ENCODE measurements at regions not wholly inside any gene's neighbourhood (a gene's known extent, or its start where the extent isn't known, plus 50 kb on each side); places are given as distances from the start of the nearest gene placed in this dataset.

- H3K4me2 ChIP-seq (ENCODE audit: low read depth, low read length): no peak overlapping the region
- no peak overlapping the region for H3K4me3 ChIP-seq (ENCODE audit: insufficient read depth, low read depth, low read length)
- no peak overlapping the region for H3K23ac ChIP-seq (ENCODE audit: low read depth, low read length)
- H2AK9ac ChIP-seq (replicated peaks; ENCODE audit: low read depth, low read length, poor library complexity): no peak overlapping the region
- no peaks in the 10 kb centered on the region for H3K36me3 ChIP-seq (ENCODE audit: control insufficient read depth, insufficient read depth, low read length)
- TF ChIP-seq CEBPB (IDR thresholded peaks at IDR 0.05; ENCODE audit: low read depth, low read length): no peak
- TF ChIP-seq, protein P1, sequence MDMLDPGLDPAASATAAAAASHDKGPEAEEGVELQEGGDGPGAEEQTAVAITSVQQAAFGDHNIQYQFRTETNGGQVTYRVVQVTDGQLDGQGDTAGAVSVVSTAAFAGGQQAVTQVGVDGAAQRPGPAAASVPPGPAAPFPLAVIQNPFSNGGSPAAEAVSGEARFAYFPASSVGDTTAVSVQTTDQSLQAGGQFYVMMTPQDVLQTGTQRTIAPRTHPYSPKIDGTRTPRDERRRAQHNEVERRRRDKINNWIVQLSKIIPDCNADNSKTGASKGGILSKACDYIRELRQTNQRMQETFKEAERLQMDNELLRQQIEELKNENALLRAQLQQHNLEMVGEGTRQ (IDR thresholded peaks at IDR 0.05; ENCODE audit: low read depth, low read length): no peak
- no peak for TF ChIP-seq NFE2L2 (IDR thresholded peaks at IDR 0.05; ENCODE audit: low read depth, low read length)
- TF ChIP-seq RCOR1 (IDR thresholded peaks at IDR 0.05; ENCODE audit: insufficient replicate concordance, low read length): no peak
- no peak for TF ChIP-seq RFX5 (IDR thresholded peaks at IDR 0.05; ENCODE audit: low read depth, low read length)
- TF ChIP-seq, protein P2, sequence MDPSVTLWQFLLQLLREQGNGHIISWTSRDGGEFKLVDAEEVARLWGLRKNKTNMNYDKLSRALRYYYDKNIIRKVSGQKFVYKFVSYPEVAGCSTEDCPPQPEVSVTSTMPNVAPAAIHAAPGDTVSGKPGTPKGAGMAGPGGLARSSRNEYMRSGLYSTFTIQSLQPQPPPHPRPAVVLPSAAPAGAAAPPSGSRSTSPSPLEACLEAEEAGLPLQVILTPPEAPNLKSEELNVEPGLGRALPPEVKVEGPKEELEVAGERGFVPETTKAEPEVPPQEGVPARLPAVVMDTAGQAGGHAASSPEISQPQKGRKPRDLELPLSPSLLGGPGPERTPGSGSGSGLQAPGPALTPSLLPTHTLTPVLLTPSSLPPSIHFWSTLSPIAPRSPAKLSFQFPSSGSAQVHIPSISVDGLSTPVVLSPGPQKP (IDR thresholded peaks at IDR 0.05; ENCODE audit: borderline replicate concordance, low read depth, low read length): no peak
- TF ChIP-seq POLR2A (IDR thresholded peaks at IDR 0.05; ENCODE audit: low read depth, low read length): no peak
- TF ChIP-seq BHLHE40 (IDR thresholded peaks at IDR 0.05; ENCODE audit: low read depth, low read length): no peak
- TF ChIP-seq SMC3 (IDR thresholded peaks at IDR 0.05; ENCODE audit: low read depth, low read length): no peak
- no peak for TF ChIP-seq RAD21 (IDR thresholded peaks at IDR 0.05; ENCODE audit: low read length)
- TF ChIP-seq FOS (IDR thresholded peaks at IDR 0.05; ENCODE audit: low read depth, low read length): no peak
- TF ChIP-seq CHD1 (IDR thresholded peaks at IDR 0.05; ENCODE audit: low read depth, low read length): no peak
- TF ChIP-seq MAZ (IDR thresholded peaks at IDR 0.05; ENCODE audit: borderline replicate concordance, low read depth, low read length): no peak
- no peak for TF ChIP-seq MXI1 (IDR thresholded peaks at IDR 0.05; ENCODE audit: borderline replicate concordance, low read depth, low read length)
- TF ChIP-seq, protein P3, sequence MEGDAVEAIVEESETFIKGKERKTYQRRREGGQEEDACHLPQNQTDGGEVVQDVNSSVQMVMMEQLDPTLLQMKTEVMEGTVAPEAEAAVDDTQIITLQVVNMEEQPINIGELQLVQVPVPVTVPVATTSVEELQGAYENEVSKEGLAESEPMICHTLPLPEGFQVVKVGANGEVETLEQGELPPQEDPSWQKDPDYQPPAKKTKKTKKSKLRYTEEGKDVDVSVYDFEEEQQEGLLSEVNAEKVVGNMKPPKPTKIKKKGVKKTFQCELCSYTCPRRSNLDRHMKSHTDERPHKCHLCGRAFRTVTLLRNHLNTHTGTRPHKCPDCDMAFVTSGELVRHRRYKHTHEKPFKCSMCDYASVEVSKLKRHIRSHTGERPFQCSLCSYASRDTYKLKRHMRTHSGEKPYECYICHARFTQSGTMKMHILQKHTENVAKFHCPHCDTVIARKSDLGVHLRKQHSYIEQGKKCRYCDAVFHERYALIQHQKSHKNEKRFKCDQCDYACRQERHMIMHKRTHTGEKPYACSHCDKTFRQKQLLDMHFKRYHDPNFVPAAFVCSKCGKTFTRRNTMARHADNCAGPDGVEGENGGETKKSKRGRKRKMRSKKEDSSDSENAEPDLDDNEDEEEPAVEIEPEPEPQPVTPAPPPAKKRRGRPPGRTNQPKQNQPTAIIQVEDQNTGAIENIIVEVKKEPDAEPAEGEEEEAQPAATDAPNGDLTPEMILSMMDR (conservative IDR thresholded peaks at IDR 0.05; ENCODE audit: low read depth, low read length): no peak
- no peak overlapping the region for H2AK5ac ChIP-seq (ENCODE audit: low read depth, low read length)
- H3K18ac ChIP-seq (ENCODE audit: low read depth, low read length): no peak overlapping the region
- intact Hi-C loops (cut with micrococcal nuclease) (no loop called here), in situ Hi-C loops (cut with MboI; ENCODE audit: low sequenced_read_pairs) (no loop called here), dilution Hi-C loops (cut with HindIII; ENCODE audit: low sequenced_read_pairs, unreplicated experiment) (no loop called here)
- H4K5ac ChIP-seq (ENCODE audit: low read depth, low read length): no peak overlapping the region
- no TSS peak for BruUV-seq (replicated peaks)
- H2BK15ac ChIP-seq (ENCODE audit: low read depth, low read length): no peak overlapping the region
- H2AFZ ChIP-seq (replicated peaks; ENCODE audit: low read length, poor library complexity): no peak overlapping the region
- H2BK120ac ChIP-seq (ENCODE audit: low read depth, low read length): no peak overlapping the region
- no peak overlapping the region for H4K91ac ChIP-seq (ENCODE audit: insufficient read depth, low read depth, low read length)
- no peaks in the 10 kb centered on the region for H3K9me3 ChIP-seq (ENCODE audit: control insufficient read depth, insufficient read depth, low read length)
- WGBS, 2 experiments (ENCODE audit: extremely low coverage in 2 of 2, insufficient read length in 1 of 2): 53% methylated on average over 3 of the region's 19 CpGs; no CpG with 5 or more reads in 1 of the 2 experiments
- H3K27me3 ChIP-seq (ENCODE audit: control insufficient read depth, insufficient read depth, low read length): peaks cover 10% of the 10 kb centered on the region; the same call in 1 of the 2 replicates
- H3K4me1 ChIP-seq (ENCODE audit: control insufficient read depth, insufficient read depth, low read length): no peaks in the 10 kb centered on the region
- H3K4ac ChIP-seq (ENCODE audit: low read depth, low read length): no peak overlapping the region
- H4K20me1 ChIP-seq (ENCODE audit: insufficient read depth, low read length): no peaks in the 10 kb centered on the region
- POLR2A ChIA-PET (ENCODE audit: unreplicated experiment): no interaction called here
- DNase-seq: no peak
- no peaks in the 10 kb centered on the region for H3K9me1 ChIP-seq (ENCODE audit: insufficient read depth, low read length)
- no peak overlapping the region for H2BK20ac ChIP-seq (ENCODE audit: low read depth, low read length)
- ATAC-seq (ENCODE audit: low read depth): no peak
- H2BK5ac ChIP-seq (ENCODE audit: low read depth, low read length, poor library complexity, severe bottlenecking): no peak overlapping the region
- H3K9ac ChIP-seq (ENCODE audit: low read depth, low read length): no peak overlapping the region
- H3K27ac ChIP-seq (ENCODE audit: insufficient read depth, low read length): no peak overlapping the region
- no peak overlapping the region for H4K8ac ChIP-seq (ENCODE audit: low read depth in 2 of 2, low read length in 2 of 2)
- H3K56ac ChIP-seq (ENCODE audit: extremely low read depth, insufficient read depth, low read length): no peak overlapping the region
- no peak overlapping the region for H3K14ac ChIP-seq (replicated peaks; ENCODE audit: low read depth, low read length)
- H3K79me1 ChIP-seq (ENCODE audit: low read depth in 1 of 2, low read length in 2 of 2): no peaks in the 10 kb centered on the region
- CTCF ChIA-PET: no interaction called here
Observed at GRCh38 chr4:183807420-183808096, 97.5 kb upstream of the STOX2 start.
